WTC11 (cell line): ENCODE measurements at regions not wholly inside any gene's neighbourhood (a gene's known extent, or its start where the extent isn't known, plus 50 kb on each side); places are given as distances from the start of the nearest gene placed in this dataset.

Experiments used
- ATAC-seq: fragments of 200-7000 bp; cut with Tn5 transposase; 2 replicates; pipeline ENCODE4 v1.10.0; 2021; ENCODE audit warnings: mild to moderate bottlenecking, moderate library complexity
- CTCF ChIA-PET: fragments of 300-600 bp; sonication (Branson Sonifier 250); formaldehyde crosslinking; loops from one replicate; lab custom pipeline; 2021; ENCODE audit warnings: antibody characterized with exemption; lab: Charles Lee
- POLR2A ChIA-PET: fragments of 350-600 bp; sonication (Branson Sonifier 250); formaldehyde crosslinking; loops from one replicate; lab custom pipeline; 2021; ENCODE audit warnings: antibody characterized with exemption; lab: Charles Lee
- DNase-seq: peaks from one replicate; pipeline ENCODE4 v3.0.0; 2021; ENCODE audit warnings: low spot score
- H3K27ac Mint-ChIP-seq: 2 replicates; pipeline ENCODE4 v1.8.0; 2021; ENCODE audit warnings: mixed read lengths
- H3K27me3 Mint-ChIP-seq: 2 replicates; pipeline ENCODE4 v1.8.0; 2021; ENCODE audit warnings: low read depth, mild to moderate bottlenecking, moderate library complexity, mixed read lengths
- H3K36me3 Mint-ChIP-seq: 2 replicates; pipeline ENCODE4 v1.8.0; 2021; ENCODE audit warnings: mixed read lengths
- H3K4me1 Mint-ChIP-seq: 2 replicates; pipeline ENCODE4 v1.8.0; 2022; ENCODE audit warnings: mixed read lengths
- H3K4me3 Mint-ChIP-seq: 2 replicates; pipeline ENCODE4 v1.8.0; 2021; ENCODE audit warnings: mild to moderate bottlenecking, moderate library complexity, mixed read lengths
- H3K9me3 Mint-ChIP-seq: 2 replicates; pipeline ENCODE4 v1.8.0; 2021; ENCODE audit warnings: mixed read lengths
- AFF4 ChIP-seq: sonication (generic); formaldehyde crosslinking; IDR thresholded peaks from 2 replicates; pipeline ENCODE4 v1.8.1; 2023; ENCODE audit warnings: mild to moderate bottlenecking, missing genetic modification reagents, borderline replicate concordance
- ATF6 ChIP-seq: sonication (generic); formaldehyde crosslinking; IDR thresholded peaks from 2 replicates; pipeline ENCODE4 v1.8.1; 2023; ENCODE audit warnings: mild to moderate bottlenecking, missing genetic modification reagents
- CREB1 ChIP-seq: sonication (generic); formaldehyde crosslinking; IDR thresholded peaks from 2 replicates; pipeline ENCODE4 v1.8.0; 2023; ENCODE audit warnings: mild to moderate bottlenecking, missing genetic modification reagents
- ESRRA ChIP-seq: sonication (generic); formaldehyde crosslinking; IDR thresholded peaks from 2 replicates; pipeline ENCODE4 v1.8.1; 2022; ENCODE audit warnings: mild to moderate bottlenecking, missing genetic modification reagents, borderline replicate concordance
- HMGXB4 ChIP-seq: sonication (generic); formaldehyde crosslinking; IDR thresholded peaks from 2 replicates; pipeline ENCODE4 v1.8.1; 2023; ENCODE audit warnings: mild to moderate bottlenecking, moderate library complexity, missing genetic modification reagents
- JUN ChIP-seq: sonication (generic); formaldehyde crosslinking; IDR thresholded peaks from 2 replicates; pipeline ENCODE4 v1.8.0; 2023; ENCODE audit warnings: mild to moderate bottlenecking, missing genetic modification reagents
- KAT7 ChIP-seq: sonication (generic); formaldehyde crosslinking; IDR thresholded peaks from 2 replicates; pipeline ENCODE4 v1.8.1; 2023; ENCODE audit warnings: missing genetic modification reagents, mild to moderate bottlenecking, borderline replicate concordance
- TP53 ChIP-seq: sonication (generic); formaldehyde crosslinking; IDR thresholded peaks from 2 replicates; pipeline ENCODE4 v1.8.1; 2023; ENCODE audit warnings: mild to moderate bottlenecking, missing genetic modification reagents
- ZBTB21 ChIP-seq: sonication (generic); formaldehyde crosslinking; IDR thresholded peaks from 2 replicates; pipeline ENCODE4 v1.8.1; 2023; ENCODE audit warnings: mild to moderate bottlenecking, missing genetic modification reagents, borderline replicate concordance
- ZNF396 ChIP-seq: fragments of 250-450 bp; sonication (Bioruptor Pico); IDR thresholded peaks from 2 replicates; pipeline ENCODE4 v1.8.0; 2021; ENCODE audit warnings: mild to moderate bottlenecking, moderate library complexity, borderline replicate concordance
- ZNF416 ChIP-seq: fragments of 250-450 bp; sonication (Bioruptor Pico); IDR thresholded peaks from 2 replicates; pipeline ENCODE4 v1.9.0; 2021; ENCODE audit warnings: mild to moderate bottlenecking, inconsistent platforms
- ZNF512 ChIP-seq: sonication (generic); formaldehyde crosslinking; IDR thresholded peaks from 2 replicates; pipeline ENCODE4 v1.8.1; 2022; ENCODE audit warnings: missing genetic modification reagents, borderline replicate concordance
- TF ChIP-seq, protein P1 (sequence below): sonication (generic); formaldehyde crosslinking; conservative IDR thresholded peaks from 2 replicates; pipeline ENCODE4 v1.8.1; 2023; ENCODE audit warnings: mild to moderate bottlenecking, low read depth, missing genetic modification reagents, moderate library complexity
- TF ChIP-seq, protein P2 (sequence below): sonication (generic); formaldehyde crosslinking; IDR thresholded peaks from 2 replicates; pipeline ENCODE4 v1.8.0; 2022; ENCODE audit warnings: mild to moderate bottlenecking, missing genetic modification reagents
- TF ChIP-seq, protein P3 (sequence below): sonication (generic); formaldehyde crosslinking; conservative IDR thresholded peaks from 2 replicates; pipeline ENCODE4 v1.8.1; 2022; ENCODE audit warnings: mild to moderate bottlenecking, missing genetic modification reagents
- TF ChIP-seq, protein P4 (sequence below): fragments of 250-450 bp; sonication (Bioruptor Pico); IDR thresholded peaks from 2 replicates; pipeline ENCODE4 v1.9.0; 2021; ENCODE audit warnings: mild to moderate bottlenecking

DNA sequence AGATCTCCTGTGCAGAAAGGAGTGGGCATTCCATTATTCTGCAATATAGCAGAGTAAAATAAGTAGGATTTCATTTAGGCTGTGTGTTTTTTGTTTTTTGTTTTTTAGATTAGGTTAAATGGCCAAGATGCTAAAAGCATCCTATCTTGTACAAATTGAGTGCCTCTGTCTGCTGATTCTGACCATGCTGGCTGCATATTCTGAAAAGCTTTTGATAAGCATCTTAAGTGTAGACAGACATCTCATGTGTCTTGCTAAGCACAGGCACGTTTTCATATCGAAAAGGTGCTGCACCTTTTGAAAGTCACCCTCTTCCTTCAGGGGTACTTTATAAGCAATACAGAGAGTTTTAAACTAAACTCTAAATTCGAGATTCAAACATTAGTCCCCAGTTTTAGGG lies 74.0 kb upstream of the BCL11A start (continued):
- TF ChIP-seq AFF4 (CRISPR knock-in tag) (no peak), ATF6 (CRISPR knock-in tag) (no peak), ZNF396 (CRISPR knock-in tag) (no peak), HMGXB4 (CRISPR knock-in tag) (no peak), TP53 (CRISPR knock-in tag) (no peak)
- TF ChIP-seq, protein P1, sequence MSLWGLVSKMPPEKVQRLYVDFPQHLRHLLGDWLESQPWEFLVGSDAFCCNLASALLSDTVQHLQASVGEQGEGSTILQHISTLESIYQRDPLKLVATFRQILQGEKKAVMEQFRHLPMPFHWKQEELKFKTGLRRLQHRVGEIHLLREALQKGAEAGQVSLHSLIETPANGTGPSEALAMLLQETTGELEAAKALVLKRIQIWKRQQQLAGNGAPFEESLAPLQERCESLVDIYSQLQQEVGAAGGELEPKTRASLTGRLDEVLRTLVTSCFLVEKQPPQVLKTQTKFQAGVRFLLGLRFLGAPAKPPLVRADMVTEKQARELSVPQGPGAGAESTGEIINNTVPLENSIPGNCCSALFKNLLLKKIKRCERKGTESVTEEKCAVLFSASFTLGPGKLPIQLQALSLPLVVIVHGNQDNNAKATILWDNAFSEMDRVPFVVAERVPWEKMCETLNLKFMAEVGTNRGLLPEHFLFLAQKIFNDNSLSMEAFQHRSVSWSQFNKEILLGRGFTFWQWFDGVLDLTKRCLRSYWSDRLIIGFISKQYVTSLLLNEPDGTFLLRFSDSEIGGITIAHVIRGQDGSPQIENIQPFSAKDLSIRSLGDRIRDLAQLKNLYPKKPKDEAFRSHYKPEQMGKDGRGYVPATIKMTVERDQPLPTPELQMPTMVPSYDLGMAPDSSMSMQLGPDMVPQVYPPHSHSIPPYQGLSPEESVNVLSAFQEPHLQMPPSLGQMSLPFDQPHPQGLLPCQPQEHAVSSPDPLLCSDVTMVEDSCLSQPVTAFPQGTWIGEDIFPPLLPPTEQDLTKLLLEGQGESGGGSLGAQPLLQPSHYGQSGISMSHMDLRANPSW, result no peak
- TF ChIP-seq, protein P2, sequence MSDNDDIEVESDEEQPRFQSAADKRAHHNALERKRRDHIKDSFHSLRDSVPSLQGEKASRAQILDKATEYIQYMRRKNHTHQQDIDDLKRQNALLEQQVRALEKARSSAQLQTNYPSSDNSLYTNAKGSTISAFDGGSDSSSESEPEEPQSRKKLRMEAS (CRISPR knock-in tag), result no peak

DNA sequence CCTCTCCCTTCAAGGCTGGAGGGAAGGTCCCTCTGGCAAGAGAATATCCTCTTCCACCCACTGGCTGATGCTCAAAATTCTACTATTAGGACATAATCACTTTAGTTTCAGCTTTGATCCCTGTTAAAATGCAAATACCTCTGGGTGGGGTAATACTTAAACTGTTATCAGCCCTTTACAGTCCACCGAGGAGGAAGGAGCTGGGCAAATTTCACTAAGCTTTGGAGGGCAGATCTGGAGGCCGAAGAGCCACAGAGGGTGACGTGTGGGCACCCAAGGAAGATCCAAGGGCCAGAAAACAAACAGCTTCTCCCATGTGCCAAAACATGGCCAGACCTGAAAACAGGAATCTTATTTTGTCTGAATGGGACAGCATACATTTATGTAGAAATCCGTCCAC lies 74.6 kb upstream of the BCL11A start:
- ChIA-PET POLR2A (no interaction called here), CTCF (interaction anchor here (1.1 to 2.0 kb wide), 3 partner anchors 15 to 46 kb away, joined by 3 to 17 read pairs (median 3); no protein-coding TSS in a partner anchor)
- peaks cover 4% of the 10 kb centered on the region; the same call in 1 of the 2 replicates for H3K27me3 Mint-ChIP-seq
- DNase-seq, result no peak
- H3K4me3 Mint-ChIP-seq, result no peak overlapping the region
- H3K27ac Mint-ChIP-seq, result no peak overlapping the region
- H3K36me3 Mint-ChIP-seq, result no peaks in the 10 kb centered on the region
- no peaks in the 10 kb centered on the region for H3K9me3 Mint-ChIP-seq
- peaks cover 36% of the 10 kb centered on the region for H3K4me1 Mint-ChIP-seq
- ATAC-seq, result no peak
- TF ChIP-seq JUN (CRISPR knock-in tag), result no peak
- no peak for TF ChIP-seq ESRRA
- no peak for TF ChIP-seq ZNF416 (CRISPR knock-in tag)
- TF ChIP-seq, protein P3, sequence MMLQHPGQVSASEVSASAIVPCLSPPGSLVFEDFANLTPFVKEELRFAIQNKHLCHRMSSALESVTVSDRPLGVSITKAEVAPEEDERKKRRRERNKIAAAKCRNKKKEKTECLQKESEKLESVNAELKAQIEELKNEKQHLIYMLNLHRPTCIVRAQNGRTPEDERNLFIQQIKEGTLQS (CRISPR knock-in tag), result no peak
- TF ChIP-seq, protein P4, sequence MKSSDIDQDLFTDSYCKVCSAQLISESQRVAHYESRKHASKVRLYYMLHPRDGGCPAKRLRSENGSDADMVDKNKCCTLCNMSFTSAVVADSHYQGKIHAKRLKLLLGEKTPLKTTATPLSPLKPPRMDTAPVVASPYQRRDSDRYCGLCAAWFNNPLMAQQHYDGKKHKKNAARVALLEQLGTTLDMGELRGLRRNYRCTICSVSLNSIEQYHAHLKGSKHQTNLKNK (CRISPR knock-in tag), result no peak
- no peak for TF ChIP-seq KAT7 (CRISPR knock-in tag)
- TF ChIP-seq TP53 (CRISPR knock-in tag), result no peak
- TF ChIP-seq ZNF512, result no peak
- no peak for TF ChIP-seq ZBTB21 (CRISPR knock-in tag)
- no peak for TF ChIP-seq HMGXB4 (CRISPR knock-in tag)
- TF ChIP-seq CREB1 (CRISPR knock-in tag), result no peak
